OCI-LY7 (cell line): ENCODE measurements at regions not wholly inside any gene's neighbourhood (a gene's known extent, or its start where the extent isn't known, plus 50 kb on each side); places are given as distances from the start of the nearest gene placed in this dataset.

Source experiments
- BruUV-seq: library from RNA; stranded (reverse); fragments of 400-500 nt; replicated peaks from 2 replicates; lab custom pipeline; 2021; lab: Mats Ljungman, UMichigan
- CTCF ChIA-PET: fragments of 300-600 bp; sonication (Branson Sonifier 250); formaldehyde crosslinking; loops from one replicate; lab custom pipeline; 2022; ENCODE audit warnings: antibody characterized with exemption; ENCODE audit not compliant: unreplicated experiment; lab: Charles Lee
- POLR2A ChIA-PET: fragments of 300-600 bp; sonication (Branson Sonifier 250); formaldehyde crosslinking; loops from one replicate; lab custom pipeline; 2022; ENCODE audit warnings: antibody characterized with exemption; lab: Charles Lee
- DNase-seq: peaks from one replicate; pipeline ENCODE4 v3.0.0-alpha.2; 2015; ENCODE audit warnings: low spot score
- H2AFZ ChIP-seq: fragments of 200-600 bp; sonication (generic), shearing (Covaris generic); 2 replicates; pipeline ENCODE4 v1.6.1; 2014; ENCODE audit warnings: mild to moderate bottlenecking, antibody characterized with exemption, low read length, moderate library complexity
- H3K27ac ChIP-seq: fragments of 200-600 bp; sonication (generic); 2 replicates; pipeline ENCODE4 v1.5.1; 2014; ENCODE audit warnings: mixed run types, low read depth, mild to moderate bottlenecking, moderate library complexity, low read length, inconsistent platforms; ENCODE audit not compliant: poor library complexity, severe bottlenecking
- H3K36me3 ChIP-seq: fragments of 200-600 bp; sonication (generic); 2 replicates; pipeline ENCODE4 v1.6.1; 2014; ENCODE audit warnings: mild to moderate bottlenecking, antibody characterized with exemption, low read length, moderate library complexity, mixed read lengths; ENCODE audit not compliant: insufficient read depth
- H3K4me1 ChIP-seq: fragments of 200-600 bp; sonication (generic); 2 replicates; pipeline ENCODE4 v1.5.1; 2014; ENCODE audit warnings: mild to moderate bottlenecking, low read length; ENCODE audit not compliant: insufficient read depth, poor library complexity, severe bottlenecking
- H3K4me2 ChIP-seq: fragments of 200-600 bp; sonication (generic); 2 replicates; pipeline ENCODE4 v1.6.1; 2014; ENCODE audit warnings: mild to moderate bottlenecking, low read length
- H3K4me3 ChIP-seq: fragments of 200-600 bp; sonication (generic); 2 replicates; pipeline ENCODE4 v1.5.1; 2014; ENCODE audit warnings: mild to moderate bottlenecking, low read depth, low read length; ENCODE audit not compliant: poor library complexity, severe bottlenecking
- H3K79me2 ChIP-seq: fragments of 200-600 bp; sonication (generic); 2 replicates; pipeline ENCODE4 v1.6.1; 2016; ENCODE audit warnings: low read depth, mild to moderate bottlenecking, low read length, moderate library complexity, mixed read lengths; ENCODE audit not compliant: insufficient read depth
- H3K9me2 ChIP-seq: fragments of 200-600 bp; sonication (generic); 2 replicates; pipeline ENCODE4 v1.6.1; 2016; ENCODE audit warnings: mild to moderate bottlenecking, low read length, mixed read lengths; ENCODE audit not compliant: insufficient read depth
- H3K9me3 ChIP-seq: fragments of 200-600 bp; sonication (generic); 2 replicates; pipeline ENCODE4 v1.6.1; 2014; ENCODE audit warnings: mild to moderate bottlenecking, mixed run types, low read length, mixed read lengths
- H4K20me1 ChIP-seq: fragments of 200-600 bp; sonication (generic); 2 replicates; pipeline ENCODE4 v1.6.1; 2014; ENCODE audit warnings: mild to moderate bottlenecking, antibody characterized with exemption, low read length, moderate library complexity, mixed read lengths; ENCODE audit not compliant: insufficient read depth
- CTCF ChIP-seq: fragments of 200-600 bp; sonication (generic); conservative IDR thresholded peaks from 2 replicates; pipeline ENCODE4 v1.5.1; 2014; ENCODE audit warnings: mild to moderate bottlenecking, antibody characterized with exemption, low read length, moderate library complexity, mixed read lengths
- EZH2phosphoT487 ChIP-seq: fragments of 200-600 bp; sonication (generic); IDR thresholded peaks from 2 replicates; pipeline ENCODE4 v1.6.1; 2018; ENCODE audit warnings: low read depth, borderline replicate concordance, mild to moderate bottlenecking, mixed run types, antibody characterized with exemption, low read length, moderate library complexity, mixed read lengths
- intact Hi-C: fragments of 100-400 bp; cut with micrococcal nuclease; formaldehyde crosslinking; loops from one replicate; pipeline ENCODE4 v1.10.0; 2022; ENCODE audit not compliant: unreplicated experiment

GRCh38 chr4:166174717-166175490 is 301.9 kb downstream of the TLL1 start:
- intact Hi-C loops: loop anchor here (10.0 kb wide), 1 partner anchor 420 kb away; no protein-coding TSS in a partner anchor
- no peaks in the 10 kb centered on the region for H3K4me1 ChIP-seq
- no peak overlapping the region for H3K27ac ChIP-seq
- H3K9me2 ChIP-seq: no peaks in the 10 kb centered on the region
- H3K79me2 ChIP-seq: no peaks in the 10 kb centered on the region
- ChIA-PET CTCF (interaction anchor here (0.6 kb wide), 1 partner anchor 40 kb away, joined by 3 read pairs; no protein-coding TSS in a partner anchor), POLR2A (interaction anchor here (0.9 kb wide), 1 partner anchor 229 kb away, joined by 3 read pairs; no protein-coding TSS in a partner anchor)
- BruUV-seq: no TSS peak
- H3K9me3 ChIP-seq: no peaks in the 10 kb centered on the region
- TF ChIP-seq CTCF: no peak
- no peak for TF ChIP-seq EZH2phosphoT487
- no peak for DNase-seq
- no peak overlapping the region for H3K4me3 ChIP-seq
- no peaks in the 10 kb centered on the region for H3K36me3 ChIP-seq
- no peak overlapping the region for H3K4me2 ChIP-seq
- H2AFZ ChIP-seq: no peak overlapping the region
- H4K20me1 ChIP-seq: no peaks in the 10 kb centered on the region

- intact Hi-C loops: no loop called here
- H3K36me3 ChIP-seq: no peaks in the 10 kb centered on the region
- BruUV-seq: no TSS peak
- no peak overlapping the region for H3K4me2 ChIP-seq
- no peaks in the 10 kb centered on the region for H3K79me2 ChIP-seq
- H2AFZ ChIP-seq: no peak overlapping the region
- no peaks in the 10 kb centered on the region for H3K9me2 ChIP-seq
- H4K20me1 ChIP-seq: no peaks in the 10 kb centered on the region
- TF ChIP-seq CTCF: no peak
- no peak for TF ChIP-seq EZH2phosphoT487
- POLR2A ChIA-PET: interaction anchor here (0.7 to 1.1 kb wide), 3 partner anchors 9 to 813 kb away, joined by 3 read pairs; no protein-coding TSS in a partner anchor
- no peaks in the 10 kb centered on the region for H3K4me1 ChIP-seq
- H3K27ac ChIP-seq: no peak overlapping the region
- no peaks in the 10 kb centered on the region for H3K9me3 ChIP-seq
- CTCF ChIA-PET: no interaction called here
- H3K4me3 ChIP-seq: no peak overlapping the region
- no peak for DNase-seq
Observed at GRCh38 chr4:166182145-166182544, 309.1 kb downstream of the TLL1 start.

- Histone ChIP-seq H3K4me1 (no peaks in the 10 kb centered on the region), H3K27ac (no peak overlapping the region), H3K9me3 (no peaks in the 10 kb centered on the region), H3K4me2 (no peak overlapping the region), H3K36me3 (no peaks in the 10 kb centered on the region), H3K9me2 (no peaks in the 10 kb centered on the region), H3K4me3 (no peak overlapping the region), H4K20me1 (no peaks in the 10 kb centered on the region), H3K79me2 (no peaks in the 10 kb centered on the region), H2AFZ (no peak overlapping the region)
- no peak for DNase-seq
- ChIA-PET CTCF (no interaction called here), POLR2A (no interaction called here)
- TF ChIP-seq EZH2phosphoT487 (no peak), CTCF (no peak)
- intact Hi-C loops: no loop called here
- no TSS peak for BruUV-seq
Observed at GRCh38 chr4:166195101-166195500, 322.1 kb downstream of the TLL1 start.
